PFSK-1 (cell line): ENCODE measurements at regions not wholly inside any gene's neighbourhood (a gene's known extent, or its start where the extent isn't known, plus 50 kb on each side); places are given as distances from the start of the nearest gene placed in this dataset.

ENCODE experiments used
- FOXP2 ChIP-seq: optimal IDR thresholded peaks from 2 replicates; pipeline ENCODE3; 2011; ENCODE audit warnings: borderline replicate concordance, control low read depth, inconsistent platforms; ENCODE audit not compliant: insufficient read depth; ENCODE audit errors: extremely low read length, extremely low read depth
- POLR2AphosphoS5 ChIP-seq: IDR thresholded peaks from 2 replicates; pipeline ENCODE4 v1.6.1; 2012; ENCODE audit warnings: low read depth, mild to moderate bottlenecking, control low read depth, low read length, moderate library complexity
- SIN3A ChIP-seq: IDR thresholded peaks from 2 replicates; pipeline ENCODE4 v1.6.1; 2012; ENCODE audit warnings: mild to moderate bottlenecking, low read length, moderate library complexity, borderline replicate concordance; ENCODE audit not compliant: insufficient read depth
- TAF1 ChIP-seq: IDR thresholded peaks from 2 replicates; pipeline ENCODE4 v1.6.1; 2012; ENCODE audit warnings: low read length, control low read depth, borderline replicate concordance; ENCODE audit not compliant: insufficient read depth
- TF ChIP-seq, protein P1 (sequence below), 2 experiments: IDR thresholded peaks; 2 replicates each; pipeline versions ENCODE4 v1.6.1 to v1.8.0; 2011 to 2012; ENCODE audit warnings: low read depth in 2 of 2, low read length in 2 of 2, control low read depth in 1 of 2, inconsistent platforms in 1 of 2, mild to moderate bottlenecking in 1 of 2, moderate library complexity in 1 of 2; ENCODE audit not compliant: insufficient read depth in 1 of 2

GRCh38 chr3:72078676-72079368 lies 293.9 kb upstream of the PROK2 start:
- no peak for TF ChIP-seq TAF1
- no peak for TF ChIP-seq POLR2AphosphoS5
- no peak for TF ChIP-seq SIN3A
- TF ChIP-seq, protein P1, sequence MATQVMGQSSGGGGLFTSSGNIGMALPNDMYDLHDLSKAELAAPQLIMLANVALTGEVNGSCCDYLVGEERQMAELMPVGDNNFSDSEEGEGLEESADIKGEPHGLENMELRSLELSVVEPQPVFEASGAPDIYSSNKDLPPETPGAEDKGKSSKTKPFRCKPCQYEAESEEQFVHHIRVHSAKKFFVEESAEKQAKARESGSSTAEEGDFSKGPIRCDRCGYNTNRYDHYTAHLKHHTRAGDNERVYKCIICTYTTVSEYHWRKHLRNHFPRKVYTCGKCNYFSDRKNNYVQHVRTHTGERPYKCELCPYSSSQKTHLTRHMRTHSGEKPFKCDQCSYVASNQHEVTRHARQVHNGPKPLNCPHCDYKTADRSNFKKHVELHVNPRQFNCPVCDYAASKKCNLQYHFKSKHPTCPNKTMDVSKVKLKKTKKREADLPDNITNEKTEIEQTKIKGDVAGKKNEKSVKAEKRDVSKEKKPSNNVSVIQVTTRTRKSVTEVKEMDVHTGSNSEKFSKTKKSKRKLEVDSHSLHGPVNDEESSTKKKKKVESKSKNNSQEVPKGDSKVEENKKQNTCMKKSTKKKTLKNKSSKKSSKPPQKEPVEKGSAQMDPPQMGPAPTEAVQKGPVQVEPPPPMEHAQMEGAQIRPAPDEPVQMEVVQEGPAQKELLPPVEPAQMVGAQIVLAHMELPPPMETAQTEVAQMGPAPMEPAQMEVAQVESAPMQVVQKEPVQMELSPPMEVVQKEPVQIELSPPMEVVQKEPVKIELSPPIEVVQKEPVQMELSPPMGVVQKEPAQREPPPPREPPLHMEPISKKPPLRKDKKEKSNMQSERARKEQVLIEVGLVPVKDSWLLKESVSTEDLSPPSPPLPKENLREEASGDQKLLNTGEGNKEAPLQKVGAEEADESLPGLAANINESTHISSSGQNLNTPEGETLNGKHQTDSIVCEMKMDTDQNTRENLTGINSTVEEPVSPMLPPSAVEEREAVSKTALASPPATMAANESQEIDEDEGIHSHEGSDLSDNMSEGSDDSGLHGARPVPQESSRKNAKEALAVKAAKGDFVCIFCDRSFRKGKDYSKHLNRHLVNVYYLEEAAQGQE (IDR thresholded peaks at IDR 0.05; ENCODE audit: insufficient read depth in 1 of 2, low read depth in 2 of 2, low read length in 2 of 2), result no peak
- no peak for TF ChIP-seq FOXP2
